ENCODE measurements at regions not wholly inside any gene's neighbourhood (a gene's known extent, or its start where the extent isn't known, plus 50 kb on each side); places are given as distances from the start of the nearest gene placed in this dataset.

- no peak overlapping the region for H3K4me3 ChIP-seq
- 0 out of 2 replicates have a peak, but pooled peaks cover 5% of the 10 kb centered on the region for H3K4me1 ChIP-seq (ENCODE audit: insufficient read depth)
- H3K36me3 ChIP-seq (ENCODE audit: low read depth) = no peaks in the 10 kb centered on the region
- no peaks in the 10 kb centered on the region for H3K9me2 ChIP-seq (ENCODE audit: insufficient read depth)
- no peaks in the 10 kb centered on the region for H3K79me2 ChIP-seq (ENCODE audit: insufficient read depth)
- H3K27ac ChIP-seq = no peak overlapping the region
- H3K4me2 ChIP-seq (ENCODE audit: unreplicated experiment) = no peak overlapping the region
- H3K27me3 ChIP-seq (replicated peaks; ENCODE audit: insufficient read depth) = no peaks in the 10 kb centered on the region
- WGBS, 2 experiments (ENCODE audit: low coverage in 1 of 2, low lambda C conversion rate in 2 of 2, missing lambda C conversion rate in 2 of 2) = 25 to 28% methylated on average over 1 of the region's 1 CpG
- DNase-seq = no peak
- H3F3A ChIP-seq (ENCODE audit: insufficient read depth) = no peaks in the 10 kb centered on the region
- H3K9ac ChIP-seq = no peak overlapping the region
- H3K9me3 ChIP-seq (ENCODE audit: low read depth) = no peaks in the 10 kb centered on the region
- no peaks in the 10 kb centered on the region for H4K20me1 ChIP-seq (ENCODE audit: insufficient read depth)
- in situ Hi-C loops (cut with MboI) = no loop called here
- no peak overlapping the region for H2AFZ ChIP-seq
- TF ChIP-seq EZH2 (IDR thresholded peaks at IDR 0.05; ENCODE audit: insufficient read depth, poor library complexity, severe bottlenecking) (no peak), EZH2phosphoT487 (IDR thresholded peaks at IDR 0.05; ENCODE audit: insufficient read depth, low read depth) (no peak)
Measured at GRCh38 chr4:27360131-27360530, 499.5 kb downstream of the STIM2 start.

GRCh38 chr4:27360790-27361267, 500.2 kb downstream of the STIM2 start:
- 15 to 19% methylated on average over 7 of the region's 7 CpGs for WGBS, 2 experiments (ENCODE audit: low coverage in 1 of 2, low lambda C conversion rate in 2 of 2, missing lambda C conversion rate in 2 of 2)
- Histone ChIP-seq H3K4me3 (0 out of 2 replicates have a peak overlapping the region, but pooled peaks have one; percentile 14), H3K4me1 (ENCODE audit: insufficient read depth) (0 out of 2 replicates have a peak, but pooled peaks cover 5% of the 10 kb centered on the region), H2AFZ (no peak overlapping the region), H3K4me2 (ENCODE audit: unreplicated experiment) (peak overlapping the region; percentile 14), H3K9me3 (ENCODE audit: low read depth) (no peaks in the 10 kb centered on the region), H3K27ac (no peak overlapping the region), H4K20me1 (ENCODE audit: insufficient read depth) (no peaks in the 10 kb centered on the region), H3K79me2 (ENCODE audit: insufficient read depth) (no peaks in the 10 kb centered on the region), H3F3A (ENCODE audit: insufficient read depth) (no peaks in the 10 kb centered on the region), H3K9me2 (ENCODE audit: insufficient read depth) (no peaks in the 10 kb centered on the region), H3K9ac (no peak overlapping the region), H3K36me3 (ENCODE audit: low read depth) (no peaks in the 10 kb centered on the region), H3K27me3 (replicated peaks; ENCODE audit: insufficient read depth) (no peaks in the 10 kb centered on the region)
- in situ Hi-C loops (cut with MboI) = no loop called here
- TF ChIP-seq EZH2phosphoT487 (IDR thresholded peaks at IDR 0.05; ENCODE audit: insufficient read depth, low read depth) (no peak), EZH2 (IDR thresholded peaks at IDR 0.05; ENCODE audit: insufficient read depth, poor library complexity, severe bottlenecking) (no peak)
- peak; percentile 81 for DNase-seq

GRCh38 chr4:27364509-27364908, 503.9 kb downstream of the STIM2 start:
- Histone ChIP-seq H3K27me3 (replicated peaks; ENCODE audit: insufficient read depth) (no peaks in the 10 kb centered on the region), H3F3A (ENCODE audit: insufficient read depth) (no peaks in the 10 kb centered on the region), H3K9me2 (ENCODE audit: insufficient read depth) (no peaks in the 10 kb centered on the region), H4K20me1 (ENCODE audit: insufficient read depth) (no peaks in the 10 kb centered on the region), H3K4me1 (ENCODE audit: insufficient read depth) (0 out of 2 replicates have a peak, but pooled peaks cover 5% of the 10 kb centered on the region), H3K27ac (no peak overlapping the region), H2AFZ (no peak overlapping the region), H3K4me2 (ENCODE audit: unreplicated experiment) (no peak overlapping the region), H3K79me2 (ENCODE audit: insufficient read depth) (no peaks in the 10 kb centered on the region), H3K9me3 (ENCODE audit: low read depth) (no peaks in the 10 kb centered on the region), H3K4me3 (no peak overlapping the region), H3K36me3 (ENCODE audit: low read depth) (no peaks in the 10 kb centered on the region), H3K9ac (no peak overlapping the region)
- no peak for DNase-seq
- TF ChIP-seq EZH2 (IDR thresholded peaks at IDR 0.05; ENCODE audit: insufficient read depth, poor library complexity, severe bottlenecking) (no peak), EZH2phosphoT487 (IDR thresholded peaks at IDR 0.05; ENCODE audit: insufficient read depth, low read depth) (no peak)
- 77 to 84% methylated on average over 6 of the region's 6 CpGs for WGBS, 2 experiments (ENCODE audit: low coverage in 1 of 2, low lambda C conversion rate in 2 of 2, missing lambda C conversion rate in 2 of 2)
- in situ Hi-C loops (cut with MboI) = no loop called here

GRCh38 chr4:27366104-27366823, 505.6 kb downstream of the STIM2 start:
- Histone ChIP-seq H3K36me3 (ENCODE audit: low read depth) (no peaks in the 10 kb centered on the region), H3K27ac (no peak overlapping the region), H3K4me1 (ENCODE audit: insufficient read depth) (0 out of 2 replicates have a peak, but pooled peaks cover 5% of the 10 kb centered on the region), H2AFZ (no peak overlapping the region), H4K20me1 (ENCODE audit: insufficient read depth) (no peaks in the 10 kb centered on the region), H3K4me2 (ENCODE audit: unreplicated experiment) (no peak overlapping the region), H3K9ac (no peak overlapping the region), H3K79me2 (ENCODE audit: insufficient read depth) (no peaks in the 10 kb centered on the region), H3K27me3 (replicated peaks; ENCODE audit: insufficient read depth) (no peaks in the 10 kb centered on the region), H3K9me3 (ENCODE audit: low read depth) (no peaks in the 10 kb centered on the region), H3K4me3 (no peak overlapping the region), H3K9me2 (ENCODE audit: insufficient read depth) (no peaks in the 10 kb centered on the region), H3F3A (ENCODE audit: insufficient read depth) (no peaks in the 10 kb centered on the region)
- in situ Hi-C loops (cut with MboI) = no loop called here
- DNase-seq = peak; percentile 52
- no peak for TF ChIP-seq EZH2 (IDR thresholded peaks at IDR 0.05; ENCODE audit: insufficient read depth, poor library complexity, severe bottlenecking)
- 3 to 15% methylated on average over 2 of the region's 2 CpGs for WGBS, 2 experiments (ENCODE audit: low coverage in 1 of 2, low lambda C conversion rate in 2 of 2, missing lambda C conversion rate in 2 of 2)
